ENCODE measurements at regions not wholly inside any gene's neighbourhood (a gene's known extent, or its start where the extent isn't known, plus 50 kb on each side); places are given as distances from the start of the nearest gene placed in this dataset.

DNA sequence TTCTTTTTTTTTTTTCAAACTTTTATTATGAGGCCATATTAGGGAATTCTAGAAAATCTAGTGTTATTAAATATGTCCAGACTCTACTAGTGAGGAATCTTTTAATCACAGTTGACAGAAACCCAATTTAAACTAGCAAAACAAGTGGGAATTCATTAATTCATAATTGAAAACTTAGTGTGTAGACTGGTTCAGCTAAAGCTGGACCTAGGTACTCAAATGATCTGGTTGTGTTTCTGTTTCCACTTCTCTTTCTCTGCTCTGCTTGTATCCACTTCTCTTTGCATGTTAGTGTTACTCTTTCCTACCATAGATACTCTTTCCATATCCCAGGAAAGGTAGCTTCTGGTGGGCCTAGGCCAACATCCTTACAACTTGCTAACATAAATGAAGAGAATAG, 81.2 kb upstream of the HIVEP3 start:
- no peak for DNase-seq (ENCODE audit: low read depth)
- H3K4me3 ChIP-seq (ENCODE audit: low read depth, low read length), result no peak overlapping the region
- no peak for TF ChIP-seq CTCF (IDR thresholded peaks at IDR 0.05; ENCODE audit: control insufficient read depth, extremely low read depth, insufficient read depth)

GRCh38 chr1:41998250-41998649, 79.5 kb upstream of the HIVEP3 start:
- no peak for TF ChIP-seq CTCF (IDR thresholded peaks at IDR 0.05; ENCODE audit: control insufficient read depth, extremely low read depth, insufficient read depth)
- no peak for DNase-seq (ENCODE audit: low read depth)
- H3K4me3 ChIP-seq (ENCODE audit: low read depth, low read length), result no peak overlapping the region

DNA sequence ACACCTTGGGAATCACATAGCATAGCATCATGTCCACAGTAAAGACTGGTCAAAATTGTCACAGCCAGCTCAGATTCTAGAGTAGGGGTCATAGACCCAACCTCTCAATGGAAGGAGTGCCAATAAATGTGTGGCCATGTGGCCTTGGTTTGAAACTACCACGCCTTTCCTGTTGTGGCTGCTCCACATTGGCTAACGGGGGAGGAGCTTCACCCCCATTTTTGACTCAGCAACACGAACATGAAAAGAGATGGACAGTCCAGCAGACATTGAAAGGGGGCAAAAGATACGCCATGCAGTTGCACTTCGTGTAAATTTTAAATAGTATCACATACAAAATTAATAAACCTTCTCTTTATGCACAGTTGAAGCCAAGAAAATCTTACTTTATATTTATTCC, 78.4 kb upstream of the HIVEP3 start:
- no peak overlapping the region for H3K4me3 ChIP-seq (ENCODE audit: low read depth, low read length)
- no peak for DNase-seq (ENCODE audit: low read depth)
- no peak for TF ChIP-seq CTCF (IDR thresholded peaks at IDR 0.05; ENCODE audit: control insufficient read depth, extremely low read depth, insufficient read depth)

DNA sequence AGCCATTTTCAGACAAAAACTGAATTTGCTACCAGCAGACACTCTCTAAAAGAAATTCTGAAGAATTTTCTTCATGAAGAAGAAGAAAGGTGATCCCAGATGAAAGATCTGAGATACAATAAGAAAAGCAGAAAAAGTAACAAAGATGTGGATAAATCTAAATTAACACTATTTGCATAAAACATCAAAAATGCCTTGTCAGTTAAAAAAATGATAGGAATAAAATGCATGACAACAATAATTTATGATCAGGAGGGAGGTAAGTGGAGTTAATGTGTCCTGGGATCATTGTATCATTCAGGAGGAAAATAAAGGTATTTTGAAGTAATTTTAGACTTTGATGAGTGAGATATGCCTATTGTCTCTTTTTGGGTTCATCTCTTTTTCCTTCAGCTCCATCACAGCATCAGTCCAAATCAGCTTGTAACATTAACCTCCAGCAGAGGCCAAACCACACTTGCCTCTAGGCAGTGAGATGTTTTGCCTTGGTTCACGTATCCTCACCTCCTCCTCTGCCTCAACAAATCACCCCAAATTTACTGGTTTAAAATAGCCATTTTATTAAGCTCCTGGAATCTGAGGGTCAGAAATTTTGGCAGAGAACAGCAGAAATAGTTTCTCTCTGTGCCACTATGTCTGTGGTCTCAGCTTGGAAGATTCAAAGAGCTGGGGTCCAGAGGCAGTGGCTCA, 76.9 kb upstream of the HIVEP3 start:
- no peak for TF ChIP-seq CTCF (IDR thresholded peaks at IDR 0.05; ENCODE audit: control insufficient read depth, extremely low read depth, insufficient read depth)
- no peak for DNase-seq (ENCODE audit: low read depth)
- H3K4me3 ChIP-seq (ENCODE audit: low read depth, low read length), result no peak overlapping the region

DNA sequence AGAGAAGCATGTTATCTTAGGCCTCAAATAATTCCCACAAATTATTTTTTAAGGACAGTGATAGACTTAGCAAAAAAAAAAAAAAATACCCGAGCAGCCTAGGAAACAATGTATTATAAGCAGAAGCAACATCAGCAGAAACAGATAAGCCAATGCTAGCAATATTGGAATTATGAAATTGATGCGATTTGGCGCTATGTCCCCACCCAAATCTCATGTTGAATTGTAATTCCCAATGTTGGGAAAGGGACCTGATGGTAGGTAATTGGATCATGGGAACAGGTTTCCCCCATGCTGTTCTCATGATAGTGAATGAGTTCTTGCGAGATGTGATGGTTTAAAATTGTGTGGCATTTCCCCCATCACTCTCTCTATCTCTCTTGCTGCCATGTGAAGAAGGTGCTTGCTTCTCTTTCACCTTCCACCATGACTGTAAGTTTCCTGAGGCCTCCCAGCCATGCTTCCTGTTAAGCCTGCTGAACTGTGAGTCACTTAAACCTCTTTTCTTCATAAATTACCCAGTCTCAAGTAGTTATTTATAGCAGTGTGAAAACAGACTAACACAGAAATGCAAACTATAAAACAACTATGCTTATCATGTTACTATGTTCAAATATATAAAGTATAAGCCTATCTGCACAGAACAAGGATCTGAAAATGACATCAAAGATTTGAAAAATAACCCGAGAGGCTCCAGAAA, 75.6 kb upstream of the HIVEP3 start:
- no peak overlapping the region for H3K4me3 ChIP-seq (ENCODE audit: low read depth, low read length)
- no peak for TF ChIP-seq CTCF (IDR thresholded peaks at IDR 0.05; ENCODE audit: control insufficient read depth, extremely low read depth, insufficient read depth)
- DNase-seq (ENCODE audit: low read depth), result no peak

GRCh38 chr1:41983451-41983850, 64.7 kb upstream of the HIVEP3 start:
- no peak for TF ChIP-seq CTCF (IDR thresholded peaks at IDR 0.05; ENCODE audit: control insufficient read depth, extremely low read depth, insufficient read depth)
- H3K4me3 ChIP-seq (ENCODE audit: low read depth, low read length), result no peak overlapping the region
- DNase-seq (ENCODE audit: low read depth), result no peak
